Endodermal cell (in vitro differentiated cells): ENCODE measurements at regions not wholly inside any gene's neighbourhood (a gene's known extent, or its start where the extent isn't known, plus 50 kb on each side); places are given as distances from the start of the nearest gene placed in this dataset.

Experiments
- DNase-seq: peaks from one replicate; pipeline ENCODE4 v3.0.0-alpha.2; 2017
- H3K27ac ChIP-seq: 2 replicates; pipeline ENCODE4 v1.5.1; 2013; ENCODE audit warnings: mild to moderate bottlenecking, low read depth, low read length, moderate library complexity
- H3K27me3 ChIP-seq: 2 replicates; pipeline ENCODE4 v1.6.1; 2013; ENCODE audit warnings: mild to moderate bottlenecking, low read length, moderate library complexity; ENCODE audit not compliant: insufficient read depth, control insufficient read depth, poor library complexity, severe bottlenecking
- H3K36me3 ChIP-seq: 2 replicates; pipeline ENCODE4 v1.7.0; 2013; ENCODE audit warnings: mild to moderate bottlenecking, low read length, moderate library complexity; ENCODE audit not compliant: control insufficient read depth, insufficient read depth
- H3K4me1 ChIP-seq: one replicate; pipeline ENCODE4 v1.7.0; 2013; ENCODE audit warnings: low read length; ENCODE audit not compliant: control insufficient read depth, insufficient read depth
- H3K4me3 ChIP-seq: 2 replicates; pipeline ENCODE4 v1.5.1; 2013; ENCODE audit warnings: mild to moderate bottlenecking, low read length, moderate library complexity
- H3K9ac ChIP-seq: 2 replicates; pipeline ENCODE4 v1.6.1; 2013; ENCODE audit warnings: mild to moderate bottlenecking, low read length, moderate library complexity; ENCODE audit not compliant: poor library complexity, severe bottlenecking; ENCODE audit errors: extremely low read depth
- H3K9me3 ChIP-seq: 2 replicates; pipeline ENCODE4 v1.6.1; 2013; ENCODE audit warnings: mild to moderate bottlenecking, low read length, moderate library complexity; ENCODE audit not compliant: control insufficient read depth
- H3K27ac Mint-ChIP-seq: 2 replicates; pipeline ENCODE4 v1.8.0; 2020; ENCODE audit warnings: mixed read lengths
- H3K27me3 Mint-ChIP-seq: 2 replicates; pipeline ENCODE4 v1.8.0; 2021; ENCODE audit warnings: mild to moderate bottlenecking, mixed read lengths; ENCODE audit not compliant: insufficient read depth
- H3K36me3 Mint-ChIP-seq: 2 replicates; pipeline ENCODE4 v1.8.0; 2020; ENCODE audit warnings: low read depth, mixed read lengths
- H3K4me1 Mint-ChIP-seq: 2 replicates; pipeline ENCODE4 v1.8.0; 2020; ENCODE audit warnings: mixed read lengths
- H3K4me3 Mint-ChIP-seq: 2 replicates; pipeline ENCODE4 v1.8.0; 2020; ENCODE audit warnings: mild to moderate bottlenecking, moderate library complexity, mixed read lengths
- H3K9me3 Mint-ChIP-seq: 2 replicates; pipeline ENCODE4 v1.8.0; 2020; ENCODE audit warnings: mild to moderate bottlenecking, mixed read lengths
- WGBS, 2 experiments: methylation state at CpG; one replicate each; pipeline versions ENCODE4 v1.1.5 to v1.1.7; 2013; ENCODE audit warnings: missing lambda C conversion rate in 2 of 2, mixed read lengths in 1 of 2; ENCODE audit not compliant: insufficient coverage in 1 of 2, insufficient read length in 1 of 2; 5-methylcytosine and 5-hydroxymethylcytosine counted together
- TF ChIP-seq, protein P1 (sequence below): fragments of 200-600 bp; sonication (generic); conservative IDR thresholded peaks from 2 replicates; pipeline ENCODE4 v1.5.0; 2021; ENCODE audit warnings: antibody characterized with exemption, mild to moderate bottlenecking

GRCh38 chr12:28883406-28883997 lies 265.6 kb upstream of the FAR2 start:
- H3K27ac ChIP-seq, result no peak overlapping the region
- H3K27me3 Mint-ChIP-seq, result no peaks in the 10 kb centered on the region
- H3K4me3 Mint-ChIP-seq, result no peak overlapping the region

GRCh38 chr12:28884904-28885679 lies 264.0 kb upstream of the FAR2 start:
- Mint-ChIP-seq H3K36me3 (no peaks in the 10 kb centered on the region), H3K27ac (no peak overlapping the region), H3K27me3 (no peaks in the 10 kb centered on the region), H3K9me3 (no peaks in the 10 kb centered on the region), H3K4me1 (no peaks in the 10 kb centered on the region), H3K4me3 (no peak overlapping the region)
- Histone ChIP-seq H3K27me3 (no peaks in the 10 kb centered on the region), H3K9ac (no peak overlapping the region), H3K36me3 (no peaks in the 10 kb centered on the region), H3K27ac (no peak overlapping the region), H3K4me1 (no peaks in the 10 kb centered on the region), H3K4me3 (no peak overlapping the region), H3K9me3 (no peaks in the 10 kb centered on the region)
- DNase-seq, result no peak
- 86 to 91% methylated on average over 3 of the region's 3 CpGs for WGBS, 2 experiments
- TF ChIP-seq, protein P1, sequence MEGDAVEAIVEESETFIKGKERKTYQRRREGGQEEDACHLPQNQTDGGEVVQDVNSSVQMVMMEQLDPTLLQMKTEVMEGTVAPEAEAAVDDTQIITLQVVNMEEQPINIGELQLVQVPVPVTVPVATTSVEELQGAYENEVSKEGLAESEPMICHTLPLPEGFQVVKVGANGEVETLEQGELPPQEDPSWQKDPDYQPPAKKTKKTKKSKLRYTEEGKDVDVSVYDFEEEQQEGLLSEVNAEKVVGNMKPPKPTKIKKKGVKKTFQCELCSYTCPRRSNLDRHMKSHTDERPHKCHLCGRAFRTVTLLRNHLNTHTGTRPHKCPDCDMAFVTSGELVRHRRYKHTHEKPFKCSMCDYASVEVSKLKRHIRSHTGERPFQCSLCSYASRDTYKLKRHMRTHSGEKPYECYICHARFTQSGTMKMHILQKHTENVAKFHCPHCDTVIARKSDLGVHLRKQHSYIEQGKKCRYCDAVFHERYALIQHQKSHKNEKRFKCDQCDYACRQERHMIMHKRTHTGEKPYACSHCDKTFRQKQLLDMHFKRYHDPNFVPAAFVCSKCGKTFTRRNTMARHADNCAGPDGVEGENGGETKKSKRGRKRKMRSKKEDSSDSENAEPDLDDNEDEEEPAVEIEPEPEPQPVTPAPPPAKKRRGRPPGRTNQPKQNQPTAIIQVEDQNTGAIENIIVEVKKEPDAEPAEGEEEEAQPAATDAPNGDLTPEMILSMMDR, result no peak

More at GRCh38 chr12:28883406-28883997, 265.6 kb upstream of the FAR2 start:
- Histone ChIP-seq H3K9me3 (no peaks in the 10 kb centered on the region), H3K4me3 (no peak overlapping the region), H3K27me3 (no peaks in the 10 kb centered on the region), H3K36me3 (no peaks in the 10 kb centered on the region), H3K9ac (no peak overlapping the region), H3K4me1 (no peaks in the 10 kb centered on the region)
- Mint-ChIP-seq H3K27ac (no peak overlapping the region), H3K36me3 (no peaks in the 10 kb centered on the region), H3K4me1 (no peaks in the 10 kb centered on the region), H3K9me3 (no peaks in the 10 kb centered on the region)
- no peak for DNase-seq
- WGBS, 2 experiments, result 100% methylated on average over 1 of the region's 2 CpGs; no CpG with 5 or more reads in 1 of the 2 experiments
- TF ChIP-seq, protein P1, result no peak

- Histone ChIP-seq H3K9ac (no peak overlapping the region), H3K36me3 (no peaks in the 10 kb centered on the region), H3K27ac (no peak overlapping the region), H3K9me3 (no peaks in the 10 kb centered on the region), H3K4me3 (no peak overlapping the region), H3K27me3 (no peaks in the 10 kb centered on the region), H3K4me1 (no peaks in the 10 kb centered on the region)
- no peak for DNase-seq
- Mint-ChIP-seq H3K27ac (no peak overlapping the region), H3K36me3 (no peaks in the 10 kb centered on the region), H3K4me1 (peaks cover 1% of the 10 kb centered on the region), H3K27me3 (no peaks in the 10 kb centered on the region), H3K4me3 (no peak overlapping the region), H3K9me3 (no peaks in the 10 kb centered on the region)
- TF ChIP-seq, protein P1, result no peak
- 92 to 96% methylated on average over 2 of the region's 2 CpGs for whole genome bisulfite sequencing, 2 experiments
Observed at GRCh38 chr12:28885928-28886327, 263.1 kb upstream of the FAR2 start.
